A549 (cell line): ENCODE measurements at regions not wholly inside any gene's neighbourhood (a gene's known extent, or its start where the extent isn't known, plus 50 kb on each side); places are given as distances from the start of the nearest gene placed in this dataset.

Experiments
- EHMT2 ChIP-seq: fragments of 200-600 bp; sonication (generic); IDR thresholded peaks from 2 replicates; pipeline ENCODE4 v1.6.1; 2016; ENCODE audit warnings: antibody characterized with exemption, low read depth, mild to moderate bottlenecking, moderate library complexity
- ESRRA ChIP-seq: fragments of 150-350 bp; IDR thresholded peaks from 2 replicates; pipeline ENCODE4 v1.6.1; 2014; ENCODE audit warnings: mild to moderate bottlenecking, low read length, borderline replicate concordance
- HOXA7 ChIP-seq: fragments of 250-450 bp; sonication (Bioruptor Pico); IDR thresholded peaks from 2 replicates; pipeline ENCODE4 v1.5.0; 2020; ENCODE audit warnings: mild to moderate bottlenecking, moderate library complexity
- KDM5A ChIP-seq: fragments of 200-600 bp; sonication (generic); IDR thresholded peaks from 2 replicates; pipeline ENCODE4 v1.6.1; 2016; ENCODE audit warnings: antibody characterized with exemption, mild to moderate bottlenecking
- MYC ChIP-seq: IDR thresholded peaks from 2 replicates; pipeline ENCODE4 v1.6.1; 2012; ENCODE audit warnings: mild to moderate bottlenecking, inconsistent platforms, low read length, improper control_type of control experiment, borderline replicate concordance
- NR3C1 ChIP-seq: fragments of >200 bp; sonication (Bioruptor Twin); formaldehyde crosslinking; IDR thresholded peaks from 3 replicates; pipeline ENCODE4 v1.6.1; 2017
- POLR2A ChIP-seq: IDR thresholded peaks from 2 replicates; pipeline ENCODE4 v1.6.1; 2012; ENCODE audit warnings: mild to moderate bottlenecking, low read length
- REST ChIP-seq: fragments of 200-600 bp; sonication (generic); IDR thresholded peaks from 2 replicates; pipeline ENCODE4 v1.6.1; 2016; ENCODE audit warnings: antibody characterized with exemption, mild to moderate bottlenecking, moderate library complexity
- SMC3 ChIP-seq: fragments of >200 bp; sonication (Bioruptor Twin); formaldehyde crosslinking; IDR thresholded peaks from 3 replicates; pipeline ENCODE4 v1.6.1; 2018; ENCODE audit warnings: inconsistent platforms
- USF2 ChIP-seq: fragments of 450-650 bp; IDR thresholded peaks from 2 replicates; pipeline ENCODE4 v1.6.1; 2014; ENCODE audit warnings: antibody characterized with exemption
- TF ChIP-seq, protein P1 (sequence below): fragments of >200 bp; sonication (Bioruptor Twin); formaldehyde crosslinking; IDR thresholded peaks from 3 replicates; pipeline ENCODE4 v1.5.1; 2016

- TF ChIP-seq MYC = no peak
- TF ChIP-seq ESRRA = no peak
- TF ChIP-seq, protein P1, sequence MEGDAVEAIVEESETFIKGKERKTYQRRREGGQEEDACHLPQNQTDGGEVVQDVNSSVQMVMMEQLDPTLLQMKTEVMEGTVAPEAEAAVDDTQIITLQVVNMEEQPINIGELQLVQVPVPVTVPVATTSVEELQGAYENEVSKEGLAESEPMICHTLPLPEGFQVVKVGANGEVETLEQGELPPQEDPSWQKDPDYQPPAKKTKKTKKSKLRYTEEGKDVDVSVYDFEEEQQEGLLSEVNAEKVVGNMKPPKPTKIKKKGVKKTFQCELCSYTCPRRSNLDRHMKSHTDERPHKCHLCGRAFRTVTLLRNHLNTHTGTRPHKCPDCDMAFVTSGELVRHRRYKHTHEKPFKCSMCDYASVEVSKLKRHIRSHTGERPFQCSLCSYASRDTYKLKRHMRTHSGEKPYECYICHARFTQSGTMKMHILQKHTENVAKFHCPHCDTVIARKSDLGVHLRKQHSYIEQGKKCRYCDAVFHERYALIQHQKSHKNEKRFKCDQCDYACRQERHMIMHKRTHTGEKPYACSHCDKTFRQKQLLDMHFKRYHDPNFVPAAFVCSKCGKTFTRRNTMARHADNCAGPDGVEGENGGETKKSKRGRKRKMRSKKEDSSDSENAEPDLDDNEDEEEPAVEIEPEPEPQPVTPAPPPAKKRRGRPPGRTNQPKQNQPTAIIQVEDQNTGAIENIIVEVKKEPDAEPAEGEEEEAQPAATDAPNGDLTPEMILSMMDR = no peak
- TF ChIP-seq NR3C1 = no peak
- TF ChIP-seq EHMT2 = no peak
- TF ChIP-seq REST = no peak
- TF ChIP-seq POLR2A = no peak
- TF ChIP-seq USF2 = no peak
- TF ChIP-seq HOXA7 (CRISPR knock-in tag) = no peak
- no peak for TF ChIP-seq SMC3
- no peak for TF ChIP-seq KDM5A
Measured at GRCh38 chr11:119512369-119512768, 89.4 kb upstream of the THY1 start.
